Endometrium (tissue), 2 donors: ENCODE measurements at regions not wholly inside any gene's neighbourhood (a gene's known extent, or its start where the extent isn't known, plus 50 kb on each side); places are given as distances from the start of the nearest gene placed in this dataset.
"Not testable (repeated sequence)": the region's sequence is repeated elsewhere in the genome, so short reads cannot be mapped to it uniquely, and the experiment has no call there.

Source experiments
- FAIRE-seq: peaks from 2 replicates; lab custom pipeline; 2012; peaks lifted over from hg19 to GRCh38; lab: Jason Lieb, UNC
- donor health status: control.
- donor health status: control.

- FAIRE-seq, result no peak
These were observed 213.8 kb downstream of the DUSP10 start for GRCh38 chr1:221527886-221528624.

GRCh38 chr1:221530159-221530558 is 211.7 kb downstream of the DUSP10 start:
- FAIRE-seq, result not testable (repeated sequence)

GRCh38 chr1:221530791-221531190 is 211.1 kb downstream of the DUSP10 start:
- FAIRE-seq, result no peak

- FAIRE-seq, result no peak
These were observed 209.7 kb downstream of the DUSP10 start for GRCh38 chr1:221532071-221532773.

- no peak for FAIRE-seq
These were observed 200.6 kb downstream of the DUSP10 start for GRCh38 chr1:221541296-221541695.

GRCh38 chr1:221543529-221544120 is 198.3 kb downstream of the DUSP10 start:
- no peak for FAIRE-seq

- no peak for FAIRE-seq
These were observed 192.9 kb downstream of the DUSP10 start for GRCh38 chr1:221548942-221549341.

GRCh38 chr1:221549815-221550214 is 192.1 kb downstream of the DUSP10 start:
- FAIRE-seq, result no peak

GRCh38 chr1:221552792-221553191 is 189.1 kb downstream of the DUSP10 start:
- FAIRE-seq, result not testable (repeated sequence)

- no peak for FAIRE-seq
These were observed 186.0 kb downstream of the DUSP10 start for GRCh38 chr1:221555689-221556433.

GRCh38 chr1:221556435-221556834 is 185.5 kb downstream of the DUSP10 start:
- FAIRE-seq, result no peak

- no peak for FAIRE-seq
These were observed 184.9 kb downstream of the DUSP10 start for GRCh38 chr1:221557013-221557412.

- no peak for FAIRE-seq
These were observed 183.5 kb downstream of the DUSP10 start for GRCh38 chr1:221558396-221558795.

GRCh38 chr1:221559911-221560310 is 182.0 kb downstream of the DUSP10 start:
- no peak for FAIRE-seq

GRCh38 chr1:221562542-221563475 is 179.1 kb downstream of the DUSP10 start:
- FAIRE-seq, result no peak

GRCh38 chr1:221563476-221563921 is 178.4 kb downstream of the DUSP10 start:
- no peak for FAIRE-seq

GRCh38 chr1:221564891-221565290 is 177.0 kb downstream of the DUSP10 start:
- FAIRE-seq, result no peak

- FAIRE-seq, result no peak
These were observed 176.2 kb downstream of the DUSP10 start for GRCh38 chr1:221565711-221566110.

GRCh38 chr1:221567859-221568507 is 173.9 kb downstream of the DUSP10 start:
- no peak for FAIRE-seq

- no peak for FAIRE-seq
These were observed 168.1 kb downstream of the DUSP10 start for GRCh38 chr1:221573756-221574155.

- no peak for FAIRE-seq
These were observed 167.4 kb downstream of the DUSP10 start for GRCh38 chr1:221574529-221574928.
